ENCODE measurements at regions not wholly inside any gene's neighbourhood (a gene's known extent, or its start where the extent isn't known, plus 50 kb on each side); places are given as distances from the start of the nearest gene placed in this dataset.

GRCh38 chr14:40317690-40318089 lies 885.5 kb upstream of the FBXO33 start:
- TF ChIP-seq, protein P1, sequence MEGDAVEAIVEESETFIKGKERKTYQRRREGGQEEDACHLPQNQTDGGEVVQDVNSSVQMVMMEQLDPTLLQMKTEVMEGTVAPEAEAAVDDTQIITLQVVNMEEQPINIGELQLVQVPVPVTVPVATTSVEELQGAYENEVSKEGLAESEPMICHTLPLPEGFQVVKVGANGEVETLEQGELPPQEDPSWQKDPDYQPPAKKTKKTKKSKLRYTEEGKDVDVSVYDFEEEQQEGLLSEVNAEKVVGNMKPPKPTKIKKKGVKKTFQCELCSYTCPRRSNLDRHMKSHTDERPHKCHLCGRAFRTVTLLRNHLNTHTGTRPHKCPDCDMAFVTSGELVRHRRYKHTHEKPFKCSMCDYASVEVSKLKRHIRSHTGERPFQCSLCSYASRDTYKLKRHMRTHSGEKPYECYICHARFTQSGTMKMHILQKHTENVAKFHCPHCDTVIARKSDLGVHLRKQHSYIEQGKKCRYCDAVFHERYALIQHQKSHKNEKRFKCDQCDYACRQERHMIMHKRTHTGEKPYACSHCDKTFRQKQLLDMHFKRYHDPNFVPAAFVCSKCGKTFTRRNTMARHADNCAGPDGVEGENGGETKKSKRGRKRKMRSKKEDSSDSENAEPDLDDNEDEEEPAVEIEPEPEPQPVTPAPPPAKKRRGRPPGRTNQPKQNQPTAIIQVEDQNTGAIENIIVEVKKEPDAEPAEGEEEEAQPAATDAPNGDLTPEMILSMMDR (IDR thresholded peaks at IDR 0.05 in 8 of 11, conservative IDR thresholded peaks at IDR 0.05 in 3 of 11) = no peak
- no peak for TF ChIP-seq POLR2A (IDR thresholded peaks at IDR 0.05)
